K562 (cell line): ENCODE measurements at regions not wholly inside any gene's neighbourhood (a gene's known extent, or its start where the extent isn't known, plus 50 kb on each side); places are given as distances from the start of the nearest gene placed in this dataset.

ENCODE experiments used
- ATAC-seq: fragments of 200-7000 bp; cut with Tn5 transposase; 3 replicates; pipeline ENCODE4 v1.9.1; 2020; ENCODE audit warnings: moderate library complexity
- BruUV-seq: library from RNA; stranded (reverse); fragments of 400-500 nt; replicated peaks from 2 replicates; lab custom pipeline; 2021; lab: Mats Ljungman, UMichigan
- CTCF ChIA-PET: fragments of 300-600 bp; formaldehyde crosslinking; extraction: SDS; loops from one replicate; lab custom pipeline; 2021; ENCODE audit warnings: low intra/inter-chr PET ratio; lab: Yijun Ruan, JAX
- POLR2A ChIA-PET: fragments of 300-600, 350-650 bp; sonication (Branson Sonifier 250); formaldehyde crosslinking; extraction: SDS; loops from one replicate; lab custom pipeline; 2021; ENCODE audit warnings: antibody characterized with exemption, inconsistent platforms; lab: Yijun Ruan, JAX
- DNase-seq, 4 experiments: peaks; one replicate each; pipeline versions ENCODE4 v3.0.0 to v3.0.0-alpha.2; 2011 to 2018; ENCODE audit warnings: low spot score in 3 of 4, mixed read lengths in 3 of 4; ENCODE audit errors: extremely low read depth in 1 of 4
- FAIRE-seq: peaks from 2 replicates; lab custom pipeline; 2011; peaks lifted over from hg19 to GRCh38; lab: Jason Lieb, UNC
- H2AFZ ChIP-seq: 2 replicates; pipeline ENCODE4 v1.6.0; 2011; ENCODE audit warnings: low read depth, low read length, control low read depth, inconsistent platforms
- H3K27ac ChIP-seq: fragments of 200-600 bp; 3 replicates; pipeline ENCODE4 v1.8.0; 2011; ENCODE audit warnings: low read depth, mild to moderate bottlenecking, control low read depth, inconsistent platforms, low read length, moderate library complexity, mixed read lengths; ENCODE audit errors: extremely low read depth
- H3K27me3 ChIP-seq, 2 experiments: fragments of 300-600 bp in 1 of 2; 2 replicates in 1 of 2; 3 replicates in 1 of 2; pipeline versions ENCODE4 v1.6.0 to v1.8.0; 2011; ENCODE audit warnings: inconsistent platforms in 2 of 2, low read length in 2 of 2, mild to moderate bottlenecking in 1 of 2, mixed read lengths in 1 of 2, moderate library complexity in 1 of 2; ENCODE audit not compliant: control insufficient read depth in 2 of 2, insufficient read depth in 2 of 2
- H3K36me3 ChIP-seq: fragments of 300-600 bp; 3 replicates; pipeline ENCODE4 v1.8.0; 2011; ENCODE audit warnings: mild to moderate bottlenecking, low read length, inconsistent platforms; ENCODE audit not compliant: control insufficient read depth, insufficient read depth
- H3K4me1 ChIP-seq, 2 experiments: fragments of 200-600 bp in 1 of 2; replicated peaks in 1 of 2; 2 replicates in 1 of 2; 3 replicates in 1 of 2; pipeline versions ENCODE4 v1.5.1 to v1.8.0; 2011; ENCODE audit warnings: inconsistent platforms in 2 of 2, low read length in 2 of 2, mild to moderate bottlenecking in 1 of 2, mixed read lengths in 1 of 2, moderate library complexity in 1 of 2; ENCODE audit not compliant: control insufficient read depth in 2 of 2, insufficient read depth in 2 of 2
- H3K4me2 ChIP-seq: 2 replicates; pipeline ENCODE4 v1.6.1; 2011; ENCODE audit warnings: low read length, control low read depth, inconsistent platforms, mixed read lengths; ENCODE audit not compliant: insufficient read depth
- H3K4me3 ChIP-seq: fragments of 200-600 bp; sonication (generic), shearing (Covaris generic); 2 replicates; pipeline ENCODE4 v1.5.1; 2016; ENCODE audit warnings: control low read depth, inconsistent platforms
- H3K79me2 ChIP-seq: fragments of 200-600 bp; 3 replicates; pipeline ENCODE4 v1.8.0; 2011; ENCODE audit warnings: low read length, inconsistent platforms; ENCODE audit not compliant: control insufficient read depth, insufficient read depth
- H3K9ac ChIP-seq, 2 experiments: 2 replicates each; pipeline versions ENCODE4 v1.6.0 to v1.6.1; 2011; ENCODE audit warnings: low read depth in 2 of 2, low read length in 2 of 2, control low read depth in 1 of 2, inconsistent platforms in 1 of 2, mild to moderate bottlenecking in 1 of 2, mixed read lengths in 1 of 2; ENCODE audit not compliant: insufficient read depth in 1 of 2
- H3K9me1 ChIP-seq: one replicate; pipeline ENCODE4 v1.6.0; 2011; ENCODE audit warnings: inconsistent platforms, mild to moderate bottlenecking, low read length, moderate library complexity; ENCODE audit not compliant: control insufficient read depth, insufficient read depth
- H3K9me3 ChIP-seq: replicated peaks from 2 replicates; pipeline ENCODE4 v1.5.1; 2011; ENCODE audit warnings: low read depth, low read length, inconsistent platforms; ENCODE audit not compliant: control insufficient read depth, insufficient read depth
- H4K20me1 ChIP-seq: replicated peaks from 2 replicates; pipeline ENCODE4 v1.6.1; 2011; ENCODE audit warnings: low read length, inconsistent platforms, mixed read lengths; ENCODE audit not compliant: control insufficient read depth, insufficient read depth
- BRF2 ChIP-seq: IDR thresholded peaks from 3 replicates; pipeline ENCODE4 v1.6.1; 2011; ENCODE audit warnings: borderline replicate concordance, mild to moderate bottlenecking; ENCODE audit not compliant: insufficient read length, insufficient read depth
- ERF ChIP-seq: fragments of 450-650 bp; formaldehyde crosslinking; IDR thresholded peaks from 2 replicates; pipeline ENCODE4 v1.4.0; 2020; ENCODE audit warnings: mild to moderate bottlenecking, mixed read lengths
- ETS1 ChIP-seq: conservative IDR thresholded peaks from 2 replicates; pipeline ENCODE4 v1.6.1; 2011; ENCODE audit warnings: low read depth, mild to moderate bottlenecking, low read length; ENCODE audit not compliant: control insufficient read depth
- EZH2 ChIP-seq: IDR thresholded peaks from 2 replicates; pipeline ENCODE4 v1.6.1; 2012; ENCODE audit warnings: low read depth, mild to moderate bottlenecking, inconsistent platforms, low read length, borderline replicate concordance
- RFX7 ChIP-seq: fragments of 250-450 bp; sonication (Bioruptor Pico); IDR thresholded peaks from 2 replicates; pipeline ENCODE4 v1.5.1; 2021; ENCODE audit warnings: mild to moderate bottlenecking
- RREB1 ChIP-seq: fragments of 250-450 bp; sonication (Bioruptor Pico); IDR thresholded peaks from 2 replicates; pipeline ENCODE4 v1.4.0; 2020
- TAF9B ChIP-seq: fragments of 450-650 bp; IDR thresholded peaks from 2 replicates; pipeline ENCODE4 v1.6.1; 2018; ENCODE audit warnings: mild to moderate bottlenecking; ENCODE audit not compliant: partially characterized antibody
- XRCC5 ChIP-seq: fragments of 200-400 bp; formaldehyde crosslinking; IDR thresholded peaks from 2 replicates; pipeline ENCODE4 v1.6.1; 2017; ENCODE audit warnings: low read depth, mild to moderate bottlenecking, low read length
- ZNF41 ChIP-seq: fragments of 250-450 bp; sonication (Bioruptor Pico); conservative IDR thresholded peaks from 2 replicates; pipeline ENCODE4 v1.4.0; 2020; ENCODE audit warnings: mild to moderate bottlenecking
- ZNF586 ChIP-seq: fragments of 450-650 bp; formaldehyde crosslinking; conservative IDR thresholded peaks from 2 replicates; pipeline ENCODE4 v1.4.0; 2020; ENCODE audit warnings: mild to moderate bottlenecking, moderate library complexity
- WGBS: fragments of 100-300 bp; shearing (Covaris generic); methylation state at CpG from one replicate; pipeline ENCODE4 v1.1.6; 2016; ENCODE audit warnings: low coverage, mixed read lengths; ENCODE audit not compliant: insufficient coverage; ENCODE audit errors: missing lambda C conversion rate; 5-methylcytosine and 5-hydroxymethylcytosine counted together
- in situ Hi-C: fragments of 300-500 bp; cut with MboI; formaldehyde crosslinking; loops from 4 replicates; pipeline ENCODE4 v1.15.0; 2018; ENCODE audit warnings: inconsistent platforms, mixed read lengths
- intact Hi-C: fragments of 100-400 bp; cut with micrococcal nuclease; formaldehyde crosslinking; loops from 2 replicates; pipeline ENCODE4 v1.14.2; 2022

- H3K36me3 ChIP-seq: no peaks in the 10 kb centered on the region
- WGBS: 46% methylated on average over 6 of the region's 6 CpGs
- ChIA-PET POLR2A (interaction anchor here (0.8 to 0.9 kb wide), 2 partner anchors 12 to 34 kb away, joined by 3 to 4 read pairs; no protein-coding TSS in a partner anchor), CTCF (no interaction called here)
- intact Hi-C loops (no loop called here), in situ Hi-C loops (no loop called here)
- H3K27me3 ChIP-seq: no peaks in the 10 kb centered on the region
- 0 out of 2 replicates have a peak overlapping the region, but pooled peaks have one; percentile 45 for H2AFZ ChIP-seq
- BruUV-seq: no TSS peak
- no peaks in the 10 kb centered on the region for H4K20me1 ChIP-seq
- DNase-seq: no peak
- no peaks in the 10 kb centered on the region for H3K79me2 ChIP-seq
- no peaks in the 10 kb centered on the region for H3K9me3 ChIP-seq
- H3K27ac ChIP-seq: no peak overlapping the region
- no peak overlapping the region for H3K4me2 ChIP-seq
- H3K9me1 ChIP-seq: no peaks in the 10 kb centered on the region
- no peak for ATAC-seq
- no peak overlapping the region for H3K9ac ChIP-seq
- H3K4me3 ChIP-seq: no peak overlapping the region
- H3K4me1 ChIP-seq: peaks cover 16 to 17% of the 10 kb centered on the region in 2 experiments
- TF ChIP-seq RFX7 (CRISPR knock-in tag): no peak
- TF ChIP-seq EZH2: no peak
- no peak for TF ChIP-seq ZNF41 (CRISPR knock-in tag)
- TF ChIP-seq RREB1: no peak
- no peak for TF ChIP-seq ETS1
- TF ChIP-seq TAF9B: no peak
- no peak for TF ChIP-seq XRCC5
- no peak for TF ChIP-seq ZNF586 (CRISPR knock-in tag)
- TF ChIP-seq ERF (CRISPR knock-in tag): no peak
- TF ChIP-seq BRF2: no peak
- no peak for FAIRE-seq
Observed at GRCh38 chr9:91158286-91158685, 203.4 kb downstream of the AUH start.
